Lower leg skin (tissue), 3 donors: ENCODE measurements at regions not wholly inside any gene's neighbourhood (a gene's known extent, or its start where the extent isn't known, plus 50 kb on each side); places are given as distances from the start of the nearest gene placed in this dataset.

Source experiments
- POLR2A ChIP-seq, 2 donors: fragments of 450-650 bp; IDR thresholded peaks; one replicate each; pipeline ENCODE4 v1.6.1; 2016 to 2017; ENCODE audit warnings: antibody characterized with exemption in 2 of 2, mild to moderate bottlenecking in 1 of 2, moderate library complexity in 1 of 2
- TF ChIP-seq, protein P1 (sequence below), 3 donors: fragments of 450-650 bp; IDR thresholded peaks; one replicate each; pipeline ENCODE4 v1.5.1; 2016; ENCODE audit warnings: antibody characterized with exemption in 3 of 3, mild to moderate bottlenecking in 3 of 3, moderate library complexity in 2 of 3

DNA sequence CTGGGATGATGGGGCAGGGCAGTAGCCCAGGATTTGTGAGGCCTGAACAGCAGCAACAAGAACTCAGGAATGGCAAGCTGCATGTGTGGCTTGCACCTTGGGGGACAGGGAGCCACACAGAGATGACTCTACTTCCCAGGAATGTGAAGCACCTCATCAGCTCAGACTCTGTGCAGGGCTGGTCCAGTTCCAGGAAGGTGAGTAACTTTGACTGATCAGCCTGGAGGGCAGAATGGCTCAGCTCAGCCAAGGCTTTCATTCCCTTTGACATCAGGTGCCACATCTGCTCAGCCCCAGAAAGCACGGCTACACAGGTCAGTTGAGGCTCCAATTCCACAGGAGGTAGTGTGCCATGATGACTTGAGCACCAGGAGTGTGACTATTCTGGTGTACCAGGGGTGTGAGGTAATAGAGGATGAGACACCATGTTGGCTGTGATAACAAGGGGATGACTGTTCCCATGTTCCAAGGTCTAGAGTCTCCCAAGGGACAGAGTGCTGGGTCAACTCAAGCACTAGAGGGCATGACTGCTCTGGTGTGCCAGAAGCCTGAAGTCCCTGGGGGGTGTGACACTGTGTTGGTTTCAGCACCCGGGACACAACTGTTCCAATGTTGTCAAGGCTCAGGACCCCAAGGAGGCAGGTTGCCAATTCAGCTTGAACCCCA lies 625.8 kb upstream of the ADGRL2 start:
- TF ChIP-seq, protein P1, sequence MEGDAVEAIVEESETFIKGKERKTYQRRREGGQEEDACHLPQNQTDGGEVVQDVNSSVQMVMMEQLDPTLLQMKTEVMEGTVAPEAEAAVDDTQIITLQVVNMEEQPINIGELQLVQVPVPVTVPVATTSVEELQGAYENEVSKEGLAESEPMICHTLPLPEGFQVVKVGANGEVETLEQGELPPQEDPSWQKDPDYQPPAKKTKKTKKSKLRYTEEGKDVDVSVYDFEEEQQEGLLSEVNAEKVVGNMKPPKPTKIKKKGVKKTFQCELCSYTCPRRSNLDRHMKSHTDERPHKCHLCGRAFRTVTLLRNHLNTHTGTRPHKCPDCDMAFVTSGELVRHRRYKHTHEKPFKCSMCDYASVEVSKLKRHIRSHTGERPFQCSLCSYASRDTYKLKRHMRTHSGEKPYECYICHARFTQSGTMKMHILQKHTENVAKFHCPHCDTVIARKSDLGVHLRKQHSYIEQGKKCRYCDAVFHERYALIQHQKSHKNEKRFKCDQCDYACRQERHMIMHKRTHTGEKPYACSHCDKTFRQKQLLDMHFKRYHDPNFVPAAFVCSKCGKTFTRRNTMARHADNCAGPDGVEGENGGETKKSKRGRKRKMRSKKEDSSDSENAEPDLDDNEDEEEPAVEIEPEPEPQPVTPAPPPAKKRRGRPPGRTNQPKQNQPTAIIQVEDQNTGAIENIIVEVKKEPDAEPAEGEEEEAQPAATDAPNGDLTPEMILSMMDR (IDR thresholded peaks at IDR 0.05) = no peak
- TF ChIP-seq POLR2A (IDR thresholded peaks at IDR 0.05) = no peak
